Mesenchymal stem cell (in vitro differentiated cells and primary cell): ENCODE measurements at regions not wholly inside any gene's neighbourhood (a gene's known extent, or its start where the extent isn't known, plus 50 kb on each side); places are given as distances from the start of the nearest gene placed in this dataset.

Source experiments
- DNase-seq: peaks from one replicate; pipeline ENCODE4 v3.0.0-alpha.2; 2013
- H2AFZ ChIP-seq: one replicate; pipeline ENCODE4 v1.6.1; 2013; ENCODE audit warnings: low read depth, mild to moderate bottlenecking, control low read depth, inconsistent platforms, low read length, moderate library complexity
- H2AK5ac ChIP-seq: 2 replicates; pipeline ENCODE4 v1.6.1; 2013; ENCODE audit warnings: low read length, moderate library complexity, mild to moderate bottlenecking, inconsistent platforms; ENCODE audit not compliant: severe bottlenecking
- H2BK120ac ChIP-seq: one replicate; pipeline ENCODE4 v1.6.1; 2013; ENCODE audit warnings: low read depth, mild to moderate bottlenecking, inconsistent platforms, low read length, moderate library complexity
- H2BK12ac ChIP-seq, 2 experiments: one replicate each; pipeline ENCODE4 v1.6.1; 2013; ENCODE audit warnings: inconsistent platforms in 2 of 2, low read length in 2 of 2, mild to moderate bottlenecking in 2 of 2, moderate library complexity in 2 of 2, control low read depth in 1 of 2
- H2BK15ac ChIP-seq: one replicate; pipeline ENCODE4 v1.6.1; 2013; ENCODE audit warnings: mild to moderate bottlenecking, low read depth, inconsistent platforms; ENCODE audit not compliant: poor library complexity, severe bottlenecking
- H2BK5ac ChIP-seq: 2 replicates; pipeline ENCODE4 v1.6.1; 2013; ENCODE audit warnings: low read depth, mild to moderate bottlenecking, low read length, control low read depth, inconsistent platforms; ENCODE audit not compliant: poor library complexity, severe bottlenecking
- H3K14ac ChIP-seq, 2 experiments: one replicate each; pipeline ENCODE4 v1.6.1; 2013; ENCODE audit warnings: inconsistent platforms in 2 of 2, low read length in 2 of 2, control low read depth in 1 of 2, mild to moderate bottlenecking in 1 of 2, moderate library complexity in 1 of 2
- H3K18ac ChIP-seq, 2 experiments: one replicate each; pipeline ENCODE4 v1.6.1; 2013; ENCODE audit warnings: inconsistent platforms in 2 of 2, low read length in 2 of 2, control low read depth in 1 of 2, low read depth in 1 of 2, mild to moderate bottlenecking in 1 of 2
- H3K23ac ChIP-seq, 2 experiments: one replicate each; pipeline ENCODE4 v1.6.1; 2013; ENCODE audit warnings: inconsistent platforms in 2 of 2, low read length in 2 of 2, mild to moderate bottlenecking in 2 of 2, moderate library complexity in 2 of 2, control low read depth in 1 of 2
- H3K27ac ChIP-seq: 2 replicates; pipeline ENCODE4 v1.5.1; 2013; ENCODE audit warnings: mild to moderate bottlenecking, moderate library complexity, low read length, control low read depth, inconsistent platforms; ENCODE audit not compliant: poor library complexity, severe bottlenecking
- H3K27me3 ChIP-seq, 2 experiments: 2 replicates each; pipeline versions ENCODE4 v1.6.1 to v1.7.0; 2013; ENCODE audit warnings: low read length in 2 of 2, mild to moderate bottlenecking in 2 of 2, moderate library complexity in 2 of 2, control low read depth in 1 of 2, inconsistent platforms in 1 of 2; ENCODE audit not compliant: control insufficient read depth in 1 of 2, insufficient read depth in 1 of 2
- H3K36me3 ChIP-seq, 2 experiments: 2 replicates each; pipeline versions ENCODE4 v1.6.1 to v1.7.0; 2013; ENCODE audit warnings: low read length in 2 of 2, control low read depth in 1 of 2, inconsistent platforms in 1 of 2, low read depth in 1 of 2, mild to moderate bottlenecking in 1 of 2; ENCODE audit not compliant: insufficient read depth in 2 of 2, control insufficient read depth in 1 of 2
- H3K4ac ChIP-seq, 2 experiments: one replicate each; pipeline ENCODE4 v1.6.1; 2013; ENCODE audit warnings: inconsistent platforms in 2 of 2, low read length in 2 of 2, mild to moderate bottlenecking in 2 of 2, moderate library complexity in 2 of 2, control low read depth in 1 of 2, low read depth in 1 of 2
- H3K4me1 ChIP-seq: 2 replicates; pipeline ENCODE4 v1.6.1; 2013; ENCODE audit warnings: low read depth, low read length, control low read depth; ENCODE audit not compliant: control insufficient read depth, insufficient read depth
- H3K4me2 ChIP-seq: 2 replicates; pipeline ENCODE4 v1.6.1; 2013; ENCODE audit warnings: low read length, mild to moderate bottlenecking, inconsistent platforms; ENCODE audit not compliant: poor library complexity, severe bottlenecking
- H3K4me3 ChIP-seq, 2 experiments: 2 replicates each; pipeline versions ENCODE4 v1.5.1 to v1.7.0; 2013; ENCODE audit warnings: low read length in 2 of 2, mild to moderate bottlenecking in 2 of 2, control low read depth in 1 of 2, low read depth in 1 of 2; ENCODE audit not compliant: insufficient read depth in 1 of 2
- H3K79me1 ChIP-seq: replicated peaks from 2 replicates; pipeline ENCODE4 v1.6.1; 2013; ENCODE audit warnings: mild to moderate bottlenecking, control low read depth, low read length, inconsistent platforms; ENCODE audit not compliant: poor library complexity, severe bottlenecking
- H3K9ac ChIP-seq: 2 replicates; pipeline ENCODE4 v1.7.0; 2013; ENCODE audit warnings: mild to moderate bottlenecking, low read length, moderate library complexity
- H3K9me3 ChIP-seq: 2 replicates; pipeline ENCODE4 v1.7.0; 2013; ENCODE audit warnings: mild to moderate bottlenecking, low read length; ENCODE audit not compliant: control insufficient read depth
- H4K8ac ChIP-seq: one replicate; pipeline ENCODE4 v1.6.1; 2013; ENCODE audit warnings: inconsistent platforms, mild to moderate bottlenecking, low read length, moderate library complexity
- H4K91ac ChIP-seq: one replicate; pipeline ENCODE4 v1.6.1; 2013; ENCODE audit warnings: mild to moderate bottlenecking, low read length, inconsistent platforms
- WGBS: methylation state at CpG from one replicate; pipeline ENCODE4 v1.1.7; 2013; ENCODE audit warnings: mixed read lengths; 5-methylcytosine and 5-hydroxymethylcytosine counted together

- H3K14ac ChIP-seq, result no peak overlapping the region
- H3K27me3 ChIP-seq, result no peaks in the 10 kb centered on the region
- H3K18ac ChIP-seq, result no peak overlapping the region
- H3K27ac ChIP-seq, result no peak overlapping the region
- no peak overlapping the region for H3K4ac ChIP-seq
- H2AK5ac ChIP-seq, result no peak overlapping the region
- H3K23ac ChIP-seq, result no peak overlapping the region
- H3K9ac ChIP-seq, result no peak overlapping the region
- no peak overlapping the region for H2BK120ac ChIP-seq
- no peak overlapping the region for H3K4me2 ChIP-seq
- H2BK5ac ChIP-seq, result no peak overlapping the region
- DNase-seq, result no peak
- no peak overlapping the region for H4K8ac ChIP-seq
- no peak overlapping the region for H2AFZ ChIP-seq
- H3K36me3 ChIP-seq, result no peaks in the 10 kb centered on the region
- no peak overlapping the region for H4K91ac ChIP-seq
- H3K4me1 ChIP-seq, result no peaks in the 10 kb centered on the region
- no peak overlapping the region for H3K4me3 ChIP-seq
- H3K79me1 ChIP-seq, result no peaks in the 10 kb centered on the region
- H3K9me3 ChIP-seq, result peaks cover 10% of the 10 kb centered on the region
- 89% methylated on average over 2 of the region's 2 CpGs for WGBS
- H2BK15ac ChIP-seq, result no peak overlapping the region
- H2BK12ac ChIP-seq, result no peak overlapping the region
Observed at GRCh38 chr3:26536955-26537354, 85.6 kb upstream of the LRRC3B start.

DNA sequence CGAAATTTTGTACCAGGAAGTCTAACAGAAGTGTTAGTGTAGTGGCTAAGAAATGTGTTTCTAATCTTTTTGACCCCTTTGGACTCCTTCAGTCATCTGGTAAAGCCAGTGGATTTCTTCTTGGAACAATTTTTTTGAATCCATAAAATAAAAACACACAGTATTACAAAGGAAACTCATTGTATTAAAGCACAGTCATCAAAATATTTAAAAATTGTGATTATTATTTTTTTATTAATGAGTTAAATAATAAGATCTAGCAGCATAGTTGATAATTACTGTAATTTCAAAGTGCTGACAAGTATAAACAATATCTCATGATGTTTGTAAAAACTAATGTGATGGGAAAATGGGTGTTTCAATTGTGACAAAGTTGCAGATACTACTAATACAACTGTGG lies 72.2 kb upstream of the LRRC3B start:
- Histone ChIP-seq H3K4ac (no peak overlapping the region), H2AK5ac (no peak overlapping the region), H3K4me3 (no peak overlapping the region), H4K91ac (no peak overlapping the region), H4K8ac (no peak overlapping the region), H3K36me3 (no peaks in the 10 kb centered on the region), H3K4me2 (no peak overlapping the region), H3K14ac (no peak overlapping the region), H2BK120ac (no peak overlapping the region), H2BK5ac (no peak overlapping the region), H3K27ac (no peak overlapping the region), H3K79me1 (no peaks in the 10 kb centered on the region), H2BK15ac (no peak overlapping the region), H3K18ac (no peak overlapping the region), H2AFZ (no peak overlapping the region), H3K9me3 (peaks cover 17% of the 10 kb centered on the region), H3K9ac (no peak overlapping the region), H3K23ac (no peak overlapping the region), H3K4me1 (no peaks in the 10 kb centered on the region), H3K27me3 (no peaks in the 10 kb centered on the region), H2BK12ac (no peak overlapping the region)
- DNase-seq, result no peak
- WGBS, result no CpG with 5 or more reads among the region's 1 CpG

- WGBS, result 82% methylated on average over 6 of the region's 6 CpGs
- Histone ChIP-seq H3K4ac (no peak overlapping the region), H2BK15ac (no peak overlapping the region), H2AK5ac (no peak overlapping the region), H4K91ac (no peak overlapping the region), H3K18ac (no peak overlapping the region), H3K36me3 (no peaks in the 10 kb centered on the region), H3K27me3 (no peaks in the 10 kb centered on the region), H3K4me3 (no peak overlapping the region), H3K23ac (no peak overlapping the region), H2BK12ac (no peak overlapping the region), H3K9me3 (peaks cover 5% of the 10 kb centered on the region), H3K9ac (no peak overlapping the region), H4K8ac (no peak overlapping the region), H3K27ac (no peak overlapping the region), H3K4me2 (no peak overlapping the region), H3K4me1 (no peaks in the 10 kb centered on the region), H3K79me1 (no peaks in the 10 kb centered on the region), H2BK120ac (no peak overlapping the region), H3K14ac (no peak overlapping the region), H2BK5ac (no peak overlapping the region), H2AFZ (no peak overlapping the region)
- DNase-seq, result no peak
Observed at GRCh38 chr3:26556637-26557036, 65.9 kb upstream of the LRRC3B start.

DNA sequence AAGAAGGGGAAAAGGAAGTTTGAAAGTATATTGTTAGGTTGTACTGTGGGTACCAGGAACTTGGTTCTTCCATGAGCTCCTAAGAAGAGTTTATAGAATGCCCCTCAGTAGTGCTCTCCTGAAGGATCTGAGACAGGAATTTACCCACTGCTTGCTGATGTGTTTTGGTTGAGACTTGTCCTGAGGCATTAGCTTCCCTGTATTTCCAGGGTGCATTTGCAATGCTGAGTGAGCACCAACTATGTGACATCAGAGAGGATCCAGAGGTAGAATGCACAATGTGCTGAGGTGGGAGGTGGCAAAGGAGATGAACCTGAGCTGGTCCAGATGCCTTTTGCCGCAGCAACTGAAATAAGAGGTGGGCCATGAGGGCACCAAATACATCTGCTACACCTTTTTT lies 64.3 kb upstream of the LRRC3B start:
- H4K8ac ChIP-seq, result no peak overlapping the region
- H3K23ac ChIP-seq, result no peak overlapping the region
- no peak overlapping the region for H3K4ac ChIP-seq
- no peak overlapping the region for H2BK12ac ChIP-seq
- 95% methylated on average over 1 of the region's 1 CpG for WGBS
- H3K27ac ChIP-seq, result no peak overlapping the region
- H3K36me3 ChIP-seq, result no peaks in the 10 kb centered on the region
- peaks cover 5% of the 10 kb centered on the region for H3K9me3 ChIP-seq
- no peaks in the 10 kb centered on the region for H3K79me1 ChIP-seq
- H3K4me1 ChIP-seq, result no peaks in the 10 kb centered on the region
- H3K14ac ChIP-seq, result no peak overlapping the region
- no peaks in the 10 kb centered on the region for H3K27me3 ChIP-seq
- H3K18ac ChIP-seq, result no peak overlapping the region
- DNase-seq, result no peak
- no peak overlapping the region for H2AK5ac ChIP-seq
- H2BK5ac ChIP-seq, result no peak overlapping the region
- H3K4me2 ChIP-seq, result no peak overlapping the region
- H4K91ac ChIP-seq, result no peak overlapping the region
- no peak overlapping the region for H2BK15ac ChIP-seq
- H3K4me3 ChIP-seq, result no peak overlapping the region
- no peak overlapping the region for H2BK120ac ChIP-seq
- H3K9ac ChIP-seq, result no peak overlapping the region
- H2AFZ ChIP-seq, result no peak overlapping the region
